ENCODE measurements at regions not wholly inside any gene's neighbourhood (a gene's known extent, or its start where the extent isn't known, plus 50 kb on each side); places are given as distances from the start of the nearest gene placed in this dataset.
A peak's percentile ranks its signal among the peaks of the same experiment; 100 is the strongest.

DNA sequence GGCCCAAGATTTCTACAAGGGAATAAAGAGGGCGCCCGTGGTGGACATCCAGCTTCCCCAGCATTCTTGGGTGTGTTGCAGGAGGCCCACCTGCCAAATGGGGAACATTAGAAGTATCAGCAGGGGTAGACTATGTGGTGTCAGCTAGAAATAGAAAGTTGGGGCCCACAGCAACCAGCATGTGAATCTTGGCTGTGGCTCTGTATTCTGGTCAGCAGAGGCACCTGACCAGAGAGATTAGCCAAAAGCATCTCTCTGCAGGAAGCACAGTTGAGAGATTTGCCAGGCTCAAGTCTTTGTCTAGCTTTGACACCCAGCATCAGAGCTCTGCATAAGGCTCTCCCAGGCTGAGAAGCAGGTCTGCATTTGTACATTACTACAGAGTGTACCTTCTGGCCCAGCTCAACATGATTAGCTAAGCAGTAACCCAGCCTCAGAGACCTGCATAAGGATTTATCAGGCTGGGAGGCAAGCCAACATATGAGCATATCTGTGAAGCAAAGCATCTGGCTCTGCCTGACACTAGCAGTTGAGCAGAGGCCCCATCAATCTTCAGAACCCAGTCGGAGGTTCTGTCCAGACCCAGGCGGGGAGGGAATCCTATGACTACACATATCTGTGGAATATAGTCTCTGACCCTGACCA is 79.9 kb downstream of the MS4A13 start:
- WGBS (ENCODE audit: low lambda C conversion rate): 4% methylated on average over 4 of the region's 4 CpGs
- no peaks in the 10 kb centered on the region for H3K9me3 ChIP-seq
- H3K36me3 ChIP-seq (replicated peaks in 1 of 2; ENCODE audit: control insufficient read depth in 1 of 2, insufficient read depth in 2 of 2, low read length in 1 of 2): no peaks in the 10 kb centered on the region
- no peak overlapping the region for H3K9ac ChIP-seq
- no peaks in the 10 kb centered on the region for H3F3A ChIP-seq (replicated peaks; ENCODE audit: insufficient read depth)
- no peaks in the 10 kb centered on the region for H4K20me1 ChIP-seq (ENCODE audit: insufficient read depth)
- DNase-seq: no peak
- H3K4me3 ChIP-seq (ENCODE audit: low read depth in 2 of 2, low read length in 1 of 2): no peak overlapping the region
- no peak overlapping the region for H3K27ac ChIP-seq (ENCODE audit: low read depth in 2 of 2, low read length in 1 of 2)
- no peak overlapping the region for H3K4me2 ChIP-seq
- no peaks in the 10 kb centered on the region for H3K4me1 ChIP-seq (ENCODE audit: control insufficient read depth in 1 of 2, insufficient read depth in 2 of 2, low read depth in 1 of 2, low read length in 1 of 2)
- ChIA-PET CTCF (no interaction called here), POLR2A (no interaction called here)
- H2AFZ ChIP-seq (ENCODE audit: low read depth): no peak overlapping the region
- H3K27me3 ChIP-seq (ENCODE audit: insufficient read depth): no peaks in the 10 kb centered on the region
- no peaks in the 10 kb centered on the region for H3K9me2 ChIP-seq
- H3K79me2 ChIP-seq (ENCODE audit: insufficient read depth): no peaks in the 10 kb centered on the region
- TF ChIP-seq PBX3 (IDR thresholded peaks at IDR 0.05) (no peak), TAF1 (IDR thresholded peaks at IDR 0.05; ENCODE audit: borderline replicate concordance, low read depth, low read length) (no peak), FOXM1 (IDR thresholded peaks at IDR 0.05; ENCODE audit: low read depth) (no peak), REST (IDR thresholded peaks at IDR 0.05; ENCODE audit: low read depth, low read length) (no peak), NFIC (IDR thresholded peaks at IDR 0.05; ENCODE audit: borderline replicate concordance) (no peak)

GRCh38 chr11:60607483-60607882 is 91.9 kb upstream of the MS4A8 start:
- H3K4me1 ChIP-seq (ENCODE audit: control insufficient read depth in 1 of 2, insufficient read depth in 2 of 2, low read depth in 1 of 2, low read length in 1 of 2): no peaks in the 10 kb centered on the region
- H3K9ac ChIP-seq: no peak overlapping the region
- H3K36me3 ChIP-seq (replicated peaks in 1 of 2; ENCODE audit: control insufficient read depth in 1 of 2, insufficient read depth in 2 of 2, low read length in 1 of 2): no peaks in the 10 kb centered on the region
- TF ChIP-seq, protein P1, sequence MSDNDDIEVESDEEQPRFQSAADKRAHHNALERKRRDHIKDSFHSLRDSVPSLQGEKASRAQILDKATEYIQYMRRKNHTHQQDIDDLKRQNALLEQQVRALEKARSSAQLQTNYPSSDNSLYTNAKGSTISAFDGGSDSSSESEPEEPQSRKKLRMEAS (IDR thresholded peaks at IDR 0.05; ENCODE audit: low read depth): no peak
- TF ChIP-seq CTCF (IDR thresholded peaks at IDR 0.05) (peak; percentile 18; the same call in 1 of the 2 replicates), GATA2 (CRISPR knock-in tag; IDR thresholded peaks at IDR 0.05) (no peak), TAF1 (IDR thresholded peaks at IDR 0.05; ENCODE audit: borderline replicate concordance, low read depth, low read length) (no peak), TEAD4 (IDR thresholded peaks at IDR 0.05; ENCODE audit: borderline replicate concordance, insufficient read depth) (no peak)
- no peaks in the 10 kb centered on the region for H3F3A ChIP-seq (replicated peaks; ENCODE audit: insufficient read depth)
- H3K9me2 ChIP-seq: no peaks in the 10 kb centered on the region
- H3K27ac ChIP-seq (ENCODE audit: low read depth in 2 of 2, low read length in 1 of 2): no peak overlapping the region
- no peaks in the 10 kb centered on the region for H3K79me2 ChIP-seq (ENCODE audit: insufficient read depth)
- H4K20me1 ChIP-seq (ENCODE audit: insufficient read depth): no peaks in the 10 kb centered on the region
- H2AFZ ChIP-seq (ENCODE audit: low read depth): no peak overlapping the region
- no peak overlapping the region for H3K4me3 ChIP-seq (ENCODE audit: low read depth in 2 of 2, low read length in 1 of 2)
- no peaks in the 10 kb centered on the region for H3K9me3 ChIP-seq
- POLR2A ChIA-PET: no interaction called here
- no peak overlapping the region for H3K4me2 ChIP-seq
- CTCF ChIA-PET: interaction anchor here (0.9 kb wide), 1 partner anchor 11 kb away, joined by 3 read pairs; no protein-coding TSS in a partner anchor
- WGBS (ENCODE audit: low lambda C conversion rate): 0% methylated on average over 3 of the region's 3 CpGs
- H3K27me3 ChIP-seq (ENCODE audit: insufficient read depth): no peaks in the 10 kb centered on the region; the same call in 1 of the 2 replicates
- no peak for DNase-seq

All from SK-N-SH (cell line).